ENCODE measurements at regions not wholly inside any gene's neighbourhood (a gene's known extent, or its start where the extent isn't known, plus 50 kb on each side); places are given as distances from the start of the nearest gene placed in this dataset.

DNA sequence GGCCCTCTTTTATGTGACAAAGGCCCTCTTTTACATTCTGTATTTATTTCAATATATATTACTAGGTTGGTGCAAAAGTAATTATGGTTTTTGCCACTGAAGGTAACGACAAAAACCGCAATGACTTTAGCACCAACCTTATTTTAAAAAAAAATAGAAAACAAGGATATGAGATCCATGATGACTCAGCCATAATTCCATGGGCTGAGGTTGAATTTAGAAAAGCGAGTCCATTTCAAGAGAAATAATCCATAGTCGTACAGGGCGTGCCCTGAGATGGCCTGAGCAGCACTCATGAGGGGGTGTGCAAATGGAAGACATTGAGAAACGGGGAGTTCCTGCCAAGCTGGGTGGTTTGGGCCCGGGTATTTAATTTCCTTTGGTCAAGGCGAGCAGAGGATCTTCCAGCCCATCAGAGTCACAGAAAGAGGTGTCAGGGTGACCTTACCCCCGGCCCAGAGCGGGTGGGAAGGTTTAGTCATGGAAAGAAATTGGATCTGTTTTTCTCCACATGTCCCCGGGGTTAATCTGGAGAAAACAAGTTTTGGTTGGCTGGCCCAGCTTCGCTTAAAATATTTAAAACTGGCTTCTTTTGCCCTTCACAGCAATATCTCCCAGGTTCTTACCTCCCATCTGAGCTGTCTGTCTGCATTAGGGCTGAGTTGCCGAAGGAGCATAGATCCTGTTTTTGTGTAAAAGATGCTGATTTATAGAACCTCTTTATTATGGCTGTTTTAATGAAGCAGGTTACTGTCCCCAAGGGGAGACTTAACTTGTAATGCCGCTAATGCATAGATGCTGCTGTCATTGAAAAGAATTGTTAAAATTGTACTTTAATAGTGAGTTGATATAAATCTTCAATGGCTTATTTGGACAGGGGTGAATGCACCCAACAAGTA, 255.6 kb downstream of the PREX1 start:
- DNase-seq (ENCODE audit: low read depth), result no peak

DNA sequence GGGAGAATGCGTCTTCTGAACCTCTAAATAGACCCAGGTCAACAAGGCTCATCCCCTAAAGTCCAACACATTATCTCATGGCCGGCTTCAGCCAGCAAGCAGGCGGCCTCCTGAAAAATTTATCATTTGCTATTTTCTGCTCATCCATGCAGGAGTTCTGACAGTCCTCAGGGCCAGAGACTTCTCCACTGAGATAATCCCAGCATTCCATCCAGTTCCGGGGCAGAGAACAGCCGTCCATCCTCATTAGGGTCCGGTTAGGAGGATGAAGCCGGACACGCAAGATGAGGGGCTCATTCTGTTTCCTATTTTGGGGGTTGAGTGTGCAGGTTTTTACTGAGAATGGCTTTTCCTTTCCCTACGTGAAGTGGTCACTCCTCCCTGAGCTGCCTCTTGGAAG, 258.1 kb downstream of the PREX1 start:
- DNase-seq (ENCODE audit: low read depth), result no peak

DNA sequence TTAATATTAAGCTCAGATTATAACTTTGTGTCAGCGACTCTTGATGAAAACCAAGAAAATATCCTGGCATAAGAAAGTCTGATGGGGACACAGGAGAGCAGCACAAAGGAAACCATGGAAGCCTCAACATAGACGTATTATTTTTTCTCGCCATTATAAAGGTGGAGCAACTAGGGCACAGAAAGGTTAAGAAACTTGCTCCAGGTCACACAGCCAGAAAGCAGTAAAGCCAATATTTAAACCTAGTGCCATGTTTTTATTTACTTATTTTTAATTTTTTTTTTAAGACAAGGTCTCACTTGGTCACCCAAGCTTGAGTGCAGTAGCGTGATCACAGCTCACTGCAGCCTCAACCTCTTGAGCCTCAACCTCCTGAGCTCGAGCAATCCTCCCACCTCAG, 259.3 kb downstream of the PREX1 start:
- no peak for DNase-seq (ENCODE audit: low read depth)

DNA sequence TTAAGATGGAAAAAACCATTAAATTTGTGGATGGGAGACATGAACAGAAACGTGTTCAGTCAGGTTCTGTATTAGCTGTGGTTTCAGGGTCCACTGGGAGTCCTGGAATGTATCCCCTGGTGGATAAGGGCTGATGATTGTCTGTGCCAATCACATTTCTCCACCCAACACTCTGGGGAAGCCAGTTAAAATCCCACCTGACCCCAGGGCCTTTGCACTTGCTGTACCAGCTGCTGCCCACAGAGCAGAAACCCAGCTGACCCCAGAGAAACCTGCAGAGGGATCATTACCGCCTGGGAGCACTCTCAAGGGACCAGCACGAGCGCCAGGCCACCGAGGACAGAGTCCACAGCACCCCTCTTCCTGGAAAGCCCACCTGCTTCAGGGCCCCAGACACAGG, 260.7 kb downstream of the PREX1 start:
- DNase-seq (ENCODE audit: low read depth), result no peak

DNA sequence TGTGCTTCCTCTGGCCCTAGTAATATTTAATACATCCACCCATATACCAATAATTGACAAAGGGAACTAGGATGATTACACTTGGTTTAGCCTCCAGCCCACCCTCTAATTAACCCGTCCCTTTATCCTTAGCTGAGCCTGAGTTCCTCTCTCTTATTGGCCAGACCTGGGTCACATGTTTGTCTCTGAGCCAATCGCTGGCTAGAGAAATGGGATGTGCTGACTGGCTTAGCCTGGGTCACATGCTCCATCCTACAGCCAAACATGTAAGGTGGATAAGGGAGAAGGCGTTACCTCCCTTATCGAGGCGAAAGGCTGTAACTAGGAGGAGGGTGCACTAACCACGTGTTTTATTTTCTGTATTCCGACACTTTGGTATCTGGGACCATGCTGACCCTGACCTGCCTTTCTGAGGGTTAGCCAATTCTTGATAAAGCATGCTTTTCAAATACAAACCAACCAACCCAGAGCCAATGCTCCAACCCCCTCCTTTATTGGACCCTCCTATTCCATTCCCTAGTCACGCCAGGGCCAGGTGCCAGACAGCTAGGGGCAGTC, 262.7 kb downstream of the PREX1 start:
- no peak for DNase-seq (ENCODE audit: low read depth)

DNA sequence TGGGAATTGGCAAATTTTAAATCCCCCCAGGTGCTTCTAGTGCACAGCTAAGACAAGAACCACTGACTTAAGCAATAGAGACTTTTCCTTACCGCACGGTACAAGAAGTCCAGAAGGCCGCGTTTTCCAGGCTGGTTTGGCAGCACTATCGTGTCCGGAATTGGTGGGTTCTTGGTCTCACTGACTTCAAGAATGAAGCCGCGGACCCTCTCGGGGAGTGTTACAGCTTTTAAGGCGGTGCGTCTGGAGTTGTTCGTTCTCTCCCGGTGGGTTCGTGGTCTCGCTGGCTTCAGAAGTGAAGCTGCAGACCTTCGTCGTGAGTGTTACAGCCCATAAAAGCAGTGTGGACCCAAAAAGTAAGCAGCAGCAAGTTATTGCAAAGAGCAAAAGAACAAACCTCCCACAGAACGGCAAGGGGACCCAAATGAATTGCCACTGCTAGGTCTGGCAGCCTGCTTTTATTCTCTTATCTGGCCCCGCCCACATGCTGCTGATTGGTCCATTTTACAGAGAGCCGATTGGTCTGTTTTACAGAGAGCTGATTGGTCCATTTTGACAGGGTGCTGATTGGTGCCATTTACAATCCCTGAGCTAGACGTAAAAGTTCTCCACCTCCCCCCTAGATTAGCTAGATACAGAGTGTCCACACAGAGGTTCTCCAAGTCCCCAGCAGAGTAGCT, 264.5 kb downstream of the PREX1 start:
- no peak for DNase-seq (ENCODE audit: low read depth)

DNA sequence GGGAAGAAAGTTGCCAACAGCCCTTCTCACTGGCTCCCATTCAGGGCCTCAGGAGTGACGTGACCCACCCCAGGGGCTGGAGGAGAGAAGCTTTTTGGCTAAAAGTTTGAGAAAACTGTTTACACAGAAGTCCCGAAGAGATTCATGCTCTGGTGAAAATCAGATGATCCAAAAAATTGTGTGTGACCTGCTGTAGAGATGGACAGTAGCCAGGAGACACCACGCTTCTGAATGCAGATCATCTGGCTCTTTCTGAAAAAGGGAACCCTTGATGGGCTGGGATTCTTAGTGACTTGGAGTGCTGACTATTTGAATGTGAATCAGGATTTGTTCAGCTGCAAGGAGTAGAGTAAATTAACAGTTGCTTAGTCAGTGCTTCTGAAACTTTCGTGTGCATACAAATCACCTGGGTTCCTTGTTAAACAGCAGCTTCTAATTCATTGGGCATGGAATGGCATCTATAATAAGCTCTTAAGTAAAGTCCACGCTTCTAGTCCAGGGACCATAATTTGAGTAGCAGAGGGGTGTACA, 265.1 kb downstream of the PREX1 start:
- DNase-seq (ENCODE audit: low read depth), result no peak

DNA sequence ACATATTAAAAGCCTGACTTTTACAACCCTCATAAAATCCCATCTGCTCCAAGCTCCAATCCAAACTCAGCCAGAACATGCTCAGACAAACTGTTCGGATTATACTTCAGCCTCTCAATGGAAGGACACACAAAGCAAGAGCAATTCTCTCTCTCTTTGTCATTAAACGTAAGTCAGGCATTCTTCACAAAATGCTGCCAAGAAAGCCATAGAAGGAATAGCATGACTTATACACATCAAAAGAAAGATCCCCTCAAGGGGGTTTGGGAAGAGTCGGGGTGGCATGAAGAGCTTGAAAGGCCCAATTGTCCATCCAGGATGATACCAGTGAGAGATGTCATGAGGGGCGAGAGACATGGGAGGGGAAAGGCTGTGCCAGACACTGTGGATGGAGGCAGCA, 268.9 kb downstream of the PREX1 start:
- DNase-seq (ENCODE audit: low read depth), result no peak

DNA sequence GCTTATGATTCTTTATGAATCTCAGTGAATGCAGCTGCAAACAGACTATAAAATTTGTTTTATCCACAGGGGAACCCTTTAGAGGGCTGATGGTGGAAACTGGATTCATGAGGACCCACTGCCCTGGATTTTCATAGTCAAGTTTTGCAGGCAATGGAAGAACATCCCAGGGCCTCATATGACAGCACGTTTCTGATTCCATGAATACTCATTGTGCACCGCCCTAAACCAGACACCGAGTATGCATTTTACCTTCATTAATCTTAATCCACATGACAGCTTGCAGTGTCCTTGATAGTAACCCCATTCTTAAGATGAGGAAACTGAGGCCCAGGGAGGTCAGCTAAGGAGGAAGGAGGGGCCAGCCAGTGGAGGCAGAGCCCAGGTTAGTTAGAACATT, 270.4 kb downstream of the PREX1 start:
- DNase-seq (ENCODE audit: low read depth), result no peak

GRCh38 chr20:48556956-48557355, 270.8 kb downstream of the PREX1 start:
- DNase-seq (ENCODE audit: low read depth), result no peak

DNA sequence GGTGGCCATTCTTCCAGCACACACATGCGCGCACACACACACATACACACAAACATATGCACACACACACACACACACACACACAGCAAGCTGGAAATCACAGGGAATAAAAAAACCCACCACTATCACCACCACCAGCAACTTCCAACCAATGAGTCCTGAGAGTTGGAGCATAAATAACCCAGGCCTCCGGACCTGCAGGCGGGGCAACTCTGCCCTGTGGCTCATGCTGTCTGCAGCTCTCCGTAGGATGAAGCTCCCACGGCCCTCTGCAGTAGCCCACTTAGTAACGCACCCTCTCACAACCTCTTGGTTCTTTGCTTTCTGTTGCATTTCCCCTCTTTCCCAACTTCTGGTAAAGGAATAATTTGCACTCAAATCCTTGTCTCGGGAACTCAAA, 275.2 kb downstream of the PREX1 start:
- no peak for DNase-seq (ENCODE audit: low read depth)

DNA sequence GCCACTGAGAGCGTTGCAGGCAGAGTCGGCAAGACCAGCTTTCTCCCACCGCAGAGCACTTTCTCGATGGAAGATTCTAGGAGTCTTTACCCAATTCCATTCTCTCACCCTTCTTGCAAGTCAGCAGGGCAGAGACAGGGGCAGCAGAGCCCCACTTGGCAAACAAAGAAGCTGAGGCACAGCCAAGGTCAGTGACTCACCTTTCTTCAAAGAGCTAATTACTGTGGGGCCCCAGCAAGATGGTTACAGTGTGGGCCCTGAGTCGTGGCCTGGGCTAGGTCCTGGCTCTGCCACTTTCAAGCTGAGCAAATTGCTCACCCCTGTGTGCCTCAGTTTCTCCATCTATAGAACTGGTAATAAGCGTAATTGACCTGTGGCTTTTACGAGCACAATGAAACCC, 277.0 kb downstream of the PREX1 start:
- DNase-seq (ENCODE audit: low read depth), result no peak

DNA sequence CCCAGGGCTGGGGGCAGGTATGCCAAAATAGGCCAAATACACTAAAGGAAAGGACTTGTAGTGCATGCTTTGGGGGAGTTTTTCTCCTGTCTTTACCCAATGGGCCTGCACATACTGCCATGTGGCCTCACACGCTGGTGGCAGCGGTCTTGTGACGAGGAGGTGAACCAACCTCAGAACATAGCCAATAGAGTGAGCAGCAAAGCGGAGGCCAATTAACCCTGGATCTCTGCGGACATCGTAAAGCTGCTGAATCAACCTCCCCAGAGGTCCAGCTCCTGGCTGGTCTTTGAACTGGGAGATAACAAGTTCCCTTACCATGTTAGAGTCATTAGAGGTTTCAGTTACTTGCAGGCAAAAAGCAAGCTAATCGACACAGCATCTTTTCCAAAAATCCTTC, 280.1 kb downstream of the PREX1 start:
- no peak for DNase-seq (ENCODE audit: low read depth)

- DNase-seq (ENCODE audit: low read depth), result no peak
Observed at GRCh38 chr20:48544402-48545339, 283.1 kb downstream of the PREX1 start.

DNA sequence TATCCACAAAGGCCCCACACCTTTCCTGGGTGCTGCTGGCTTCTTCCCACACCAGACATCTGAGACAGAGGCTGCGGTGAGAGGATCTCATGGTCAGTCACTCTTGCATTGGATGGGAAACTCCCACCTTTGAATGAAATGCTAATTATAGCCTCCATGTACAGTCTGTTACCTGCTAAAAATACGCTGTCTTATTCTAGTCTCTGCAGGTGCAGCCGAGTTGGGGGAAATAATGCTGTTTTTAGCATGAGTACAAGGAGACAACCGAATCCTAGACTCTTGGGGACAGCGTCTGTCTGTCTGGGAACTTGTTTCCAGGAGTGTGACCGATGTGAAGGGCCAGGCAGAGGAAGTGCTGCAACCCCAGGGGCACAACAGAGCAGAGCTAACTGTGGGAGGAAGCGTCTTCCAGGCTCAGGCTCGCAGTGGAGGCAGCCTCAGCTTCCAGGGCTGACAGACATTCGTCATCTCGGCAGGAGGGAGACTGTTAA, 286.2 kb downstream of the PREX1 start:
- no peak for DNase-seq (ENCODE audit: low read depth)

DNA sequence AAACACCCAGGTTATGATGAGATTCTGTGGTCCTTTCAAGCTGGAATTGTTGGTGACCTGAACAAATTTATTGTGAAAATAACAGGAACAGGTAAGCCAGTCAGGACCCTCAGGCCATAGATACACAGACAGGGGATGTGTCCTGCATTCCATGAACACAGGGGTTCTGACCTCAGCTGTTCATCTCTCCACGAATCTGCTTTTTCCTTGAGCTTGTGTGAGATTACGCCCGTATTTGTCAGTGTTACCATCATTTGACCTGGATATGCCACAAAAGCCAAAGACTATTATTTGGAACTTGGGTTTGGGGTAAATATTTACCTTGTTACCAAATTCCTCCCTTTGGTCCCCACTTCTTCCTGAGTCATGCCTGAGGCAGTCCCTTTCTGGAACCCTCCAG, 288.9 kb downstream of the PREX1 start:
- no peak for DNase-seq (ENCODE audit: low read depth)

DNA sequence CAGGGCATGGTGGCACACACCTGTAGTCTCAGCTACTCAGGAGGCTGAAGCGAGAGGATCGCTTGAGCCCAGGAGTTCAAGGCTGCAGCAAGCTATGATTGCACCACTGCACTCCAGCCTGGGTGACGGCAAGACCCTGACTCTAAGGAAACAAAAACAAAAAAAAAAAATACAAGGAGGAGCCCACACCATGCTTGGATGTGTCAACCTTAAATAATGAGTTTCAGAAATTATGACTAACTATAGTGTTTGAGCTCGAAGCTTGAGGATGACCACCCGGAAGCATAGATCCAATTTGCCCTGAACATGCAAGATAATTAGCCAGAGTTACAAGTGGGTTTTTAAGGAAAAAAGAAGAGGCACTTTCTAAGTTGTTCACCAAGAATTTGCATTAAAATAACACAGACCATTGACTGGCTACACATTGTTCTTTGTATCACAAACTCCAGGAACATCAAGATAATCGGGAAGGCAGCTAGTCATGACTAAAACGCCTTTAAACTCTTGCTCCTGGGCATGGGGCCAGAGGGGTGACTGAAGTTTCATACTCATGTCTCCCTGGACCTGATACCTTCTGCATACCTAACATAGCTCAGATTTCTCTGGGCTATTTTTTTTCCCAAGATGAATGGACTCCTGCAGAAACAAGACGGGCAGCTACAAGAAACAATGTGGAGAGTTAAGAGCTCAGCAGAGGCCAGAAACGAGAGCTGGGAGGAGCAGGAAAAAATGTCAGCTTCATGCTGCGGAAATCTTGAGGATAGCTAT, 289.6 kb downstream of the PREX1 start:
- DNase-seq (ENCODE audit: low read depth), result peak; percentile 26

DNA sequence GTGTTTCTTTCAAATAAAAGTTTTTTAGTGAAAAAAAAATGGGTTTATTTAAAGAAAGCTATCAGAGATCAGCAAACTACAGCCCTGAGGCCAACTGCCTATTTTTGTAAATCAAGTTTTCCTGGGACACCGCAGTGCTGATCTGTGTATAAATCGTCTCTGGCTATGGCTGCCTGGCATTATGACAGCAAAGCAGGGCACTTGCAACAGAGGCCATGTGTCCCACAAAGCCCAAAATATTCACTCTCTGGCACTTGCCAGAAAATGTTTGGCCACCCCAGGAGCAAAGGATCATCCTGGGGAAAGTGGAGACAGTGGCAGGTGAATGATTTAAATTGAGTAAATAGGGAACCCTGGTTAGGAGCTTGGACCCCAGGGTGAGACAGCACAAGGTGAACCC, 291.6 kb downstream of the PREX1 start:
- no peak for DNase-seq (ENCODE audit: low read depth)

DNA sequence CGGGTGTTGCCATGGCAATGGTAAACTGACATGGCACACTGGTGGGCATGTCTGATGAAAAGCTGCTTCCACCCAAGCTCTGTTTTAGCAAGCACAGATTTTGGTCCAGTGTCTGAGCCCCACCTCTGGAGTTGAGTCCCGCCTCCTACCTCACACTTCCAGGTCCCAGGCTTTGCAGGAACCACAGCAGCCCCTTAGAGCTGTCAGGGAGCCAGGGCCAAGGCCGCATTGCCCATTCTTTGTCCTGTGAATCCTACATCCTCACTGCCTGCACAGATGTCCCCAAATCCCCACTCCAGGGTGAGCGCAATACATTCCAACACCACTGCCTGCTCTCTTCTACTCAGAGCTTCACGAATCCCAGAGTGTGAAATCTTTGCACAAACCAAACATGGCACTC, 292.2 kb downstream of the PREX1 start:
- DNase-seq (ENCODE audit: low read depth), result no peak

- DNase-seq (ENCODE audit: low read depth), result no peak
Observed at GRCh38 chr20:48532028-48532427, 295.8 kb downstream of the PREX1 start.

GRCh38 chr20:48531505-48531904, 296.3 kb downstream of the PREX1 start:
- no peak for DNase-seq (ENCODE audit: low read depth)
